ENCODE measurements at regions not wholly inside any gene's neighbourhood (a gene's known extent, or its start where the extent isn't known, plus 50 kb on each side); places are given as distances from the start of the nearest gene placed in this dataset.

DNA sequence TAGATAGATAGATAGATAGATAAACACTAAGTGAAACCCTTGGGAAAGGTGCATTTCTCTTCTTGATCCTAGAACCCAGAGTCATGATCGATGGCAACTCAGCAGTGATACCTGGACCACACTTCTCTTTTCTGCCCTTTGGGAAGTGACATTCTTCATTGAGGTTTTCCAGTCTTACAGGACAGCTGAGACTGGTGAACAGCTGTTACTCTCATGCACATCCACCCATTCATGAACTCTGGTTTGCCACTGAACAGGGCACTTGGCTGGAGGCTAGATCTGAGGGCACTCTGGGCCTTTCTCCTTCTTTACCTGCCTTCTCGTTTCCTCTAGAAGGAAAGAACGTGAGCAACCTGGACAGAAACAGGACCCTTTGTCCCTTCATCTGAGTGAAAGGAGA, 164.5 kb downstream of the DRD1 start (continued):
- TF ChIP-seq SNAI2 (CRISPR knock-in tag; IDR thresholded peaks at IDR 0.05) (no peak), TOX (CRISPR knock-in tag; IDR thresholded peaks at IDR 0.05; ENCODE audit: borderline replicate concordance) (no peak)

DNA sequence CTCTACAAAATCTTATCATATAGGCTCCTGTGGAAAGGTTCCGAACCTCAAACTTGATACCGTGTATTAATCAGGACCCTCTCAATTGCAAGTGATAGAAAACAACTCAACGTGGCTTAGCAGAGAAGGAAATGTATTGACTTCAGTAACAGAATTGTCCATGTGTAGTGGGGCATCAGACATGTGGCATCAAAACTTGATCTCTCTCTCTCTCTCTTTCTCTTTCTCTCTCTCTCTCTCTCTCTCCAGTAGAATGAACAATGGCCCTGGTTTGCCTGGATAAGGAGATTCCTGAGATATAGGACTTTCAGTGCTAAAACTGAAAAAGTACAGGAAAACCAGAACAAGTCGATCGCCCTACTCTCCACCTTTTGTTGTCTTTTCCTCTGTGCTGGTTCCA, 168.2 kb downstream of the DRD1 start:
- TF ChIP-seq ZFP3 (CRISPR knock-in tag; IDR thresholded peaks at IDR 0.05) = no peak
- no peak for TF ChIP-seq ZFP30 (CRISPR knock-in tag; IDR thresholded peaks at IDR 0.05)
- no peak for TF ChIP-seq CSDC2 (CRISPR knock-in tag; IDR thresholded peaks at IDR 0.05)
- TF ChIP-seq OSR1 (CRISPR knock-in tag; IDR thresholded peaks at IDR 0.05) = no peak
- no peak for TF ChIP-seq ESRRG (CRISPR knock-in tag; IDR thresholded peaks at IDR 0.05)
- TF ChIP-seq ZNF565 (CRISPR knock-in tag; conservative IDR thresholded peaks at IDR 0.05; ENCODE audit: low read depth) = no peak
- TF ChIP-seq TOX (CRISPR knock-in tag; IDR thresholded peaks at IDR 0.05; ENCODE audit: borderline replicate concordance) = no peak
- no peak for TF ChIP-seq ZC3H10 (CRISPR knock-in tag; IDR thresholded peaks at IDR 0.05)
- ATAC-seq = no peak

DNA sequence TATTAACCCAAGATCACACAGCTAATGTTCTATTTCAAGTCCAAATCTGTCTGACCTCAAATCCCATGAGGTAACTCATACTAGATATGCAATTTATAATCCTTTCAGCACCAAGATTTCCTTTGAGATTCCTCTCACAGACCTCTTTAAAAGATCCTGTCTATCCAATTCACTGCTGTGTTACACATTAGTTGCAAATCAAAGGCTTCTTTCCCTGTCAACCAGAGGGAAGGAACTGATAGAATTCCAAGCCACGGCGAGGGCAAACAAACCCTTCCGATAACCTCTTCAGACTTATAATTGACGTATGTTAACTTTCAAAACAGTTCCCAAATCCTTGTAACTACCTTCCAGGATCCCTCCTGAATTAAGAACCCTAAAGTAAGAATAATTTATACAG, 168.9 kb downstream of the DRD1 start:
- TF ChIP-seq GLIS3 (CRISPR knock-in tag; IDR thresholded peaks at IDR 0.05) (no peak), RARB (CRISPR knock-in tag; IDR thresholded peaks at IDR 0.05) (no peak), TOX (CRISPR knock-in tag; IDR thresholded peaks at IDR 0.05; ENCODE audit: borderline replicate concordance) (no peak), PPARA (CRISPR knock-in tag; IDR thresholded peaks at IDR 0.05; ENCODE audit: borderline replicate concordance) (no peak), ARNTL (CRISPR knock-in tag; IDR thresholded peaks at IDR 0.05; ENCODE audit: borderline replicate concordance, low read depth) (no peak), ZFP30 (CRISPR knock-in tag; IDR thresholded peaks at IDR 0.05) (no peak), ZNF8 (CRISPR knock-in tag; IDR thresholded peaks at IDR 0.05) (no peak), ESRRG (CRISPR knock-in tag; IDR thresholded peaks at IDR 0.05) (no peak), ZFP3 (CRISPR knock-in tag; IDR thresholded peaks at IDR 0.05) (no peak), SNAI2 (CRISPR knock-in tag; IDR thresholded peaks at IDR 0.05) (no peak), BACH2 (CRISPR knock-in tag; IDR thresholded peaks at IDR 0.05; ENCODE audit: borderline replicate concordance) (no peak), ISL1 (CRISPR knock-in tag; IDR thresholded peaks at IDR 0.05) (no peak), ZNF565 (CRISPR knock-in tag; conservative IDR thresholded peaks at IDR 0.05; ENCODE audit: low read depth) (no peak), OSR1 (CRISPR knock-in tag; IDR thresholded peaks at IDR 0.05) (no peak), ZNF70 (CRISPR knock-in tag; IDR thresholded peaks at IDR 0.05) (no peak)
- TF ChIP-seq, protein P1, sequence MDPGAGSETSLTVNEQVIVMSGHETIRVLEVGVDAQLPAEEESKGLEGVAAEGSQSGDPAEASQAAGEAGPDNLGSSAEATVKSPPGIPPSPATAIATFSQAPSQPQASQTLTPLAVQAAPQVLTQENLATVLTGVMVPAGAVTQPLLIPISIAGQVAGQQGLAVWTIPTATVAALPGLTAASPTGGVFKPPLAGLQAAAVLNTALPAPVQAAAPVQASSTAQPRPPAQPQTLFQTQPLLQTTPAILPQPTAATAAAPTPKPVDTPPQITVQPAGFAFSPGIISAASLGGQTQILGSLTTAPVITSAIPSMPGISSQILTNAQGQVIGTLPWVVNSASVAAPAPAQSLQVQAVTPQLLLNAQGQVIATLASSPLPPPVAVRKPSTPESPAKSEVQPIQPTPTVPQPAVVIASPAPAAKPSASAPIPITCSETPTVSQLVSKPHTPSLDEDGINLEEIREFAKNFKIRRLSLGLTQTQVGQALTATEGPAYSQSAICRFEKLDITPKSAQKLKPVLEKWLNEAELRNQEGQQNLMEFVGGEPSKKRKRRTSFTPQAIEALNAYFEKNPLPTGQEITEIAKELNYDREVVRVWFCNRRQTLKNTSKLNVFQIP (CRISPR knock-in tag; IDR thresholded peaks at IDR 0.05; ENCODE audit: borderline replicate concordance, low read depth) = no peak
- TF ChIP-seq, protein P2, sequence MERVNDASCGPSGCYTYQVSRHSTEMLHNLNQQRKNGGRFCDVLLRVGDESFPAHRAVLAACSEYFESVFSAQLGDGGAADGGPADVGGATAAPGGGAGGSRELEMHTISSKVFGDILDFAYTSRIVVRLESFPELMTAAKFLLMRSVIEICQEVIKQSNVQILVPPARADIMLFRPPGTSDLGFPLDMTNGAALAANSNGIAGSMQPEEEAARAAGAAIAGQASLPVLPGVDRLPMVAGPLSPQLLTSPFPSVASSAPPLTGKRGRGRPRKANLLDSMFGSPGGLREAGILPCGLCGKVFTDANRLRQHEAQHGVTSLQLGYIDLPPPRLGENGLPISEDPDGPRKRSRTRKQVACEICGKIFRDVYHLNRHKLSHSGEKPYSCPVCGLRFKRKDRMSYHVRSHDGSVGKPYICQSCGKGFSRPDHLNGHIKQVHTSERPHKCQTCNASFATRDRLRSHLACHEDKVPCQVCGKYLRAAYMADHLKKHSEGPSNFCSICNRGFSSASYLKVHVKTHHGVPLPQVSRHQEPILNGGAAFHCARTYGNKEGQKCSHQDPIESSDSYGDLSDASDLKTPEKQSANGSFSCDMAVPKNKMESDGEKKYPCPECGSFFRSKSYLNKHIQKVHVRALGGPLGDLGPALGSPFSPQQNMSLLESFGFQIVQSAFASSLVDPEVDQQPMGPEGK (CRISPR knock-in tag; IDR thresholded peaks at IDR 0.05; ENCODE audit: borderline replicate concordance) = no peak
- TF ChIP-seq, protein P3, sequence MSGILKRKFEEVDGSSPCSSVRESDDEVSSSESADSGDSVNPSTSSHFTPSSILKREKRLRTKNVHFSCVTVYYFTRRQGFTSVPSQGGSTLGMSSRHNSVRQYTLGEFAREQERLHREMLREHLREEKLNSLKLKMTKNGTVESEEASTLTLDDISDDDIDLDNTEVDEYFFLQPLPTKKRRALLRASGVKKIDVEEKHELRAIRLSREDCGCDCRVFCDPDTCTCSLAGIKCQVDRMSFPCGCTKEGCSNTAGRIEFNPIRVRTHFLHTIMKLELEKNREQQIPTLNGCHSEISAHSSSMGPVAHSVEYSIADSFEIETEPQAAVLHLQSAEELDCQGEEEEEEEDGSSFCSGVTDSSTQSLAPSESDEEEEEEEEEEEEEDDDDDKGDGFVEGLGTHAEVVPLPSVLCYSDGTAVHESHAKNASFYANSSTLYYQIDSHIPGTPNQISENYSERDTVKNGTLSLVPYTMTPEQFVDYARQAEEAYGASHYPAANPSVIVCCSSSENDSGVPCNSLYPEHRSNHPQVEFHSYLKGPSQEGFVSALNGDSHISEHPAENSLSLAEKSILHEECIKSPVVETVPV (CRISPR knock-in tag; IDR thresholded peaks at IDR 0.05) = no peak
- TF ChIP-seq, protein P4, sequence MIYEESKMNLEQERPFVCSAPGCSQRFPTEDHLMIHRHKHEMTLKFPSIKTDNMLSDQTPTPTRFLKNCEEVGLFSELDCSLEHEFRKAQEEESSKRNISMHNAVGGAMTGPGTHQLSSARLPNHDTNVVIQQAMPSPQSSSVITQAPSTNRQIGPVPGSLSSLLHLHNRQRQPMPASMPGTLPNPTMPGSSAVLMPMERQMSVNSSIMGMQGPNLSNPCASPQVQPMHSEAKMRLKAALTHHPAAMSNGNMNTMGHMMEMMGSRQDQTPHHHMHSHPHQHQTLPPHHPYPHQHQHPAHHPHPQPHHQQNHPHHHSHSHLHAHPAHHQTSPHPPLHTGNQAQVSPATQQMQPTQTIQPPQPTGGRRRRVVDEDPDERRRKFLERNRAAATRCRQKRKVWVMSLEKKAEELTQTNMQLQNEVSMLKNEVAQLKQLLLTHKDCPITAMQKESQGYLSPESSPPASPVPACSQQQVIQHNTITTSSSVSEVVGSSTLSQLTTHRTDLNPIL (CRISPR knock-in tag; IDR thresholded peaks at IDR 0.05; ENCODE audit: low read depth) = no peak
- TF ChIP-seq, protein P5, sequence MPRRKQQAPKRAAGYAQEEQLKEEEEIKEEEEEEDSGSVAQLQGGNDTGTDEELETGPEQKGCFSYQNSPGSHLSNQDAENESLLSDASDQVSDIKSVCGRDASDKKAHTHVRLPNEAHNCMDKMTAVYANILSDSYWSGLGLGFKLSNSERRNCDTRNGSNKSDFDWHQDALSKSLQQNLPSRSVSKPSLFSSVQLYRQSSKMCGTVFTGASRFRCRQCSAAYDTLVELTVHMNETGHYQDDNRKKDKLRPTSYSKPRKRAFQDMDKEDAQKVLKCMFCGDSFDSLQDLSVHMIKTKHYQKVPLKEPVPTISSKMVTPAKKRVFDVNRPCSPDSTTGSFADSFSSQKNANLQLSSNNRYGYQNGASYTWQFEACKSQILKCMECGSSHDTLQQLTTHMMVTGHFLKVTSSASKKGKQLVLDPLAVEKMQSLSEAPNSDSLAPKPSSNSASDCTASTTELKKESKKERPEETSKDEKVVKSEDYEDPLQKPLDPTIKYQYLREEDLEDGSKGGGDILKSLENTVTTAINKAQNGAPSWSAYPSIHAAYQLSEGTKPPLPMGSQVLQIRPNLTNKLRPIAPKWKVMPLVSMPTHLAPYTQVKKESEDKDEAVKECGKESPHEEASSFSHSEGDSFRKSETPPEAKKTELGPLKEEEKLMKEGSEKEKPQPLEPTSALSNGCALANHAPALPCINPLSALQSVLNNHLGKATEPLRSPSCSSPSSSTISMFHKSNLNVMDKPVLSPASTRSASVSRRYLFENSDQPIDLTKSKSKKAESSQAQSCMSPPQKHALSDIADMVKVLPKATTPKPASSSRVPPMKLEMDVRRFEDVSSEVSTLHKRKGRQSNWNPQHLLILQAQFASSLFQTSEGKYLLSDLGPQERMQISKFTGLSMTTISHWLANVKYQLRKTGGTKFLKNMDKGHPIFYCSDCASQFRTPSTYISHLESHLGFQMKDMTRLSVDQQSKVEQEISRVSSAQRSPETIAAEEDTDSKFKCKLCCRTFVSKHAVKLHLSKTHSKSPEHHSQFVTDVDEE (CRISPR knock-in tag; IDR thresholded peaks at IDR 0.05) = no peak

More for the DNA sequence above, 168.9 kb downstream of the DRD1 start:
- no peak for ATAC-seq
